GM12873 (cell line): ENCODE measurements at regions not wholly inside any gene's neighbourhood (a gene's known extent, or its start where the extent isn't known, plus 50 kb on each side); places are given as distances from the start of the nearest gene placed in this dataset.

ENCODE experiments used
- TF ChIP-seq, protein P1 (sequence below): IDR thresholded peaks from 2 replicates; pipeline ENCODE4 v1.5.1; 2012; ENCODE audit warnings: low read depth, mild to moderate bottlenecking, moderate library complexity, low read length, control low read depth; ENCODE audit not compliant: insufficient read depth; ENCODE audit errors: missing control alignments

DNA sequence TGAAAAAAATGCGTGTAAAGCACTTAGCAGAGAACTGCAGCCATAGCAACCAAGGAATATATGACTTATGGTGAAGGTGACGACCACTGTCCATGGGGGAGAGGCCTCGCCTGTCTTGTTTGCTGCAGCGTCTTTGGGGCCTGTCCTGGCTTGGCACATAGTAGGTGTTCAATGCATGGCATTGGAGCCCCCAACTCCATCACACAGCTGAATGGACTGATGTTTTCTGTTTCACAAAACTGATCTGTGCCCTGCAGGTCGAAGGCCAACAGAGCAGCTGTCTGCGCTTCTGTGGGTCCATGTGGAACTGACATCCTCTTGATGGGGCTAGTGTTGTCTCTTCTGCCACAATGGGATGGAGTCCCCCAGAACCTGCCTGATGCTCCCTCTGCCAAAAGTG lies 296.0 kb downstream of the PTPRU start:
- TF ChIP-seq, protein P1, sequence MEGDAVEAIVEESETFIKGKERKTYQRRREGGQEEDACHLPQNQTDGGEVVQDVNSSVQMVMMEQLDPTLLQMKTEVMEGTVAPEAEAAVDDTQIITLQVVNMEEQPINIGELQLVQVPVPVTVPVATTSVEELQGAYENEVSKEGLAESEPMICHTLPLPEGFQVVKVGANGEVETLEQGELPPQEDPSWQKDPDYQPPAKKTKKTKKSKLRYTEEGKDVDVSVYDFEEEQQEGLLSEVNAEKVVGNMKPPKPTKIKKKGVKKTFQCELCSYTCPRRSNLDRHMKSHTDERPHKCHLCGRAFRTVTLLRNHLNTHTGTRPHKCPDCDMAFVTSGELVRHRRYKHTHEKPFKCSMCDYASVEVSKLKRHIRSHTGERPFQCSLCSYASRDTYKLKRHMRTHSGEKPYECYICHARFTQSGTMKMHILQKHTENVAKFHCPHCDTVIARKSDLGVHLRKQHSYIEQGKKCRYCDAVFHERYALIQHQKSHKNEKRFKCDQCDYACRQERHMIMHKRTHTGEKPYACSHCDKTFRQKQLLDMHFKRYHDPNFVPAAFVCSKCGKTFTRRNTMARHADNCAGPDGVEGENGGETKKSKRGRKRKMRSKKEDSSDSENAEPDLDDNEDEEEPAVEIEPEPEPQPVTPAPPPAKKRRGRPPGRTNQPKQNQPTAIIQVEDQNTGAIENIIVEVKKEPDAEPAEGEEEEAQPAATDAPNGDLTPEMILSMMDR = no peak

DNA sequence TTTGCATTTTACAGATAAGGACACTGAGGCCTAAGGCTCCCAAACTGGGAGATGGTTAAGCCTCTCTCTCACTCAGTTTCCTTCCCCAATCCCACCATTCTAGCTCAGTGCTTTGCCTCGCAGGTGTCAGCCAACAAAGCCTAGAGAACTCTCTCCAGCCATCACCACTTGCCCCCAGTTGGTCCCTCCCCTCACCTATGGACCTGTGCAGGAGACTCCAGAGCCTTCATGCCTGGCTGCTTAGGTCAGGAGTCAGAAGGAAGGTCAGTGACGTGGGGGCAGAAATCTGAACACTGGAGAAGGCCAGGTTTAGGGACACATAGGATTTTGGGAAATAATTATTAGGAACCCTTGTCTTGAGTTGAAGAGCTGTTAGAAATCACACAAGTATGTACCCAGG lies 295.3 kb downstream of the PTPRU start:
- TF ChIP-seq, protein P1 = no peak

GRCh38 chr1:29529677-29530278 lies 293.5 kb downstream of the PTPRU start:
- TF ChIP-seq, protein P1 = no peak

GRCh38 chr1:29527314-29528004 lies 291.1 kb downstream of the PTPRU start:
- TF ChIP-seq, protein P1 = no peak

DNA sequence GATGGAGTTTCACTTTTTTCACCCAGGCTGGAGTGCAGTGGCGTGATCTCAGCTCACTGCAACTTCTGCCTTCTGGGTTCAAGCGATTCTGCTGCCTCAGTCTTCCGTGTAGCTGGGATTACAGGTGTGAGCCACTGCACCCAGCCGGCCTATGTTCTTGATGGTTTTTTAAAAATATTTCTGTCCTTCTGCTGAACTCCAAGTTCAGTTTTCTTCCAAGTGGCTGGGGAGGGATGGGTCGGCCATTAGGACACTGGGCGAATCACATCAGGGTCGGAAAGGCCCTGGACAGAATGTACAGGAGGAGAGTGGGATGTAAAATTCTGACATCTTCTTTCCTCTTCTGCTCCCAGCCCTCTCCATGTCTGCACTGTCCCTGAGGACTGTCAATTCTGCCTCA lies 289.6 kb downstream of the PTPRU start:
- TF ChIP-seq, protein P1 = no peak

DNA sequence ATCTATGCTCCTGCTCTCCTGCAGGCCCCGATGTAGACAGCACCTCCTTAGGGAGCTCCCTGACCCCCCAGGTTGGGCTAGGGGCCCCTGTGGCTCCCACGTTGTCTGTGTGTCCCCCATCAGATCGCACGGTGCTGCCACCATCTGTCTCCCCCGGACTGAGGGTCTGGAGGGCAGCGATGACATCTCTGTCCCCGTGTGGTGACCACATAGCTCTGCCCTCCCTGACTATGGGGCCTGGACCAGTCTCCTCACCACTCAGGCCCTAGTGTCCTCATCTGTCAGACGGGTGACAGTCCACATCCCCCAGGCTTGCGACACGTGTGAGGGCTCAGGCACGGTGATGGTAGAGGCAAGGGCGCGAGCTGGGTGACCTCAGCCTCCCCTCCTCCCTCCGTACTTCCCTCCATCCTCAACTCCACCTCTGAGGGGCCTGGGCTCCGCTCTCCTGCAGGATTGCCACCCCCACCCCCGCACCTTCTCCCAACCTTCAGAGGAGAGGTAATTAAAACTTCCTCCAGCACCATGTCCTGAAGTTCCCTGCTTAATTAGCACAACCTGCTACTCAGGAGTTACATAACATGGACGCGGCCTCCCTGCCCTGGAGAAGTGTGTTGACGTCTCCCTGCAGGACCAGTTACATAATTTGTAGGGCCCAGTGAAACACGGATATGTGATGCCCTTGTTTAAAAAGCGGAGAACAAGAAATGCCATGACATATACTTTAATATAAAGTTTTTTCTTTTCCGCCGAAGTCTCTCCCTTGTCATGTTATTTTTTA lies 288.2 kb downstream of the PTPRU start:
- TF ChIP-seq, protein P1 = no peak

- TF ChIP-seq, protein P1 = no peak
Observed at GRCh38 chr1:29523576-29523975, 287.3 kb downstream of the PTPRU start.
